GM21723 (cell line): ENCODE measurements at regions not wholly inside any gene's neighbourhood (a gene's known extent, or its start where the extent isn't known, plus 50 kb on each side); places are given as distances from the start of the nearest gene placed in this dataset.

ENCODE experiments used
- ATAC-seq: cut with Tn5 transposase; IDR thresholded peaks from one replicate; pipeline ENCODE4 v1.9.1; 2021; ENCODE audit warnings: mild to moderate bottlenecking, moderate library complexity; ENCODE audit not compliant: unreplicated experiment

- ATAC-seq = no peak
These were observed 182.8 kb downstream of the FOXO1 start for GRCh38 chr13:40483601-40484000.

- no peak for ATAC-seq
These were observed 182.2 kb downstream of the FOXO1 start for GRCh38 chr13:40484101-40484800.

- ATAC-seq = no peak
These were observed 181.5 kb downstream of the FOXO1 start for GRCh38 chr13:40484974-40485373.

DNA sequence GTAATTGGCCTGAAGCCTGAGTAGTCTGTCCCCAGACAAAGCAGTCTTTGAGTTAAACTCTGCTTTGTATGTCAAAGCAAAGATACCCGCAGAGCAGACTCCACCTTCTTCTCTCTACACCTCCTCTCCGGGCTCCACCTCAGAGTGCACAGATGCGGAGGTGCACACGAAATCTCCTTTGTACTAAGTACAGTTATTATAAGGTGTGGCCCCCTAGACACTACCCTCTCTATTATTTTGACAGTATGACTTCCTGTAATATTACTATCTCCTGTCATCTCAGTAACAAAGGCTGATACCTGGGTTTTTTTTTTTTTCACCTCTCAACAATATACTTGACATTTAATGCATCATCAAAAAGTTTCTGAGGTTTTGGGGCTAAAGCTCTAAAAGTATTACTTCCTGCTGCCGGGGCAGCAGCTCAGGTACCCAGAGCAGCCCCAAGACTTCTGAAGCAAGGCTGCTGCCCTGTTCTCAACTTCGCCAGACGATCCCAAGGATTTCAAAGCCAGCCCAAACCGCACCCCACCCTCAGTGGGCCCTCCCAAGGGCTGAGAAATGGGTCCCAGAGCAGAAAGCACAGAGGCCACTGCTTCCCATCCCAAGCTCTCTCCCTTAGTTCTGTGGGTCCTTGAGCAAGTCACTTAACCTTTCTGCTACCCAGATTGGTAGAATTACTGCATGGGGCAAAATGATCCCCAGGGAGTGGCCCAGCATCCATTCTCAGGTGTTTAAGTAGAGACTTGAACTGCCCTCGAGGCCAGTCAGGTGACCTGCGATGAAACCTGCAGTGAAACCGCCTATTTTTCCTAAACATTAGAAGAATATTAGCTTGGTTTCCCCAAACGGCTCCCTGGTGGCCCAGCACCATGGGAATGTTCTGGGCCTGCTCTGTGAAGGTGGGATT, 180.6 kb downstream of the FOXO1 start:
- peak; percentile 62 for ATAC-seq

GRCh38 chr13:40486518-40487163, 179.8 kb downstream of the FOXO1 start:
- ATAC-seq = no peak

GRCh38 chr13:40488869-40489391, 177.5 kb downstream of the FOXO1 start:
- ATAC-seq = no peak

DNA sequence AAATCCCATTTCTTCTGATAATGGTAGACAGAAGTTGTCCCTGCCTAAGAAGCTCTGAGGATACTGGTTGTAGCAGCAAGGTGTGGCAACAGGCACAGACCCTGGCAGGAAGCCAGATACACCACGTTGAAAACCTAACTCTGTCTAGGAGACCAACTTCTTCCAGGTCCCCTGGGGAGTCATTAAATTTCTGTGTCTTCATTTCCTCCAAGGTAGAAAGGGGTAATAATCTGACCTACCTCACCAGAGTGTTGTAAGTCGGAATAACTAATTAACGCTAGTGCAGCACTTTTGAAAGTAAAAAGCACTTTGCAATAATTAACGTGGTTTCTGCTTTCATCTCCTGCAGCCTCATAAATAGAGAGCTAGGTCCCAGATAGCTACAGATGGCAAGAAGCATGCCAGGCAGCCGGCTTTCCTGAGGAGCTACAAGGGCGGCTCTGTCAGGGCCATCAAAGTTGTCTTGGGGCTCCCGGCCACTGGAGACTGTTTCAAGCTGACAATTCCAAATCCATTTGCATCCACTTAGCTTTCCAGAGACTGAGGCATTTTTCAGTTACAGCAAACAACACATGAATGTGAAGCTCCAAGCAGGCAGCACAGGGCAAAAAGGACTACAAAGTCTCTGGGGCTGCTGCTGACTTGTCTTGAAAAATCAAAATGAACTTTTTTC, 176.2 kb downstream of the FOXO1 start:
- ATAC-seq = no peak

GRCh38 chr13:40492511-40492910, 173.9 kb downstream of the FOXO1 start:
- no peak for ATAC-seq

DNA sequence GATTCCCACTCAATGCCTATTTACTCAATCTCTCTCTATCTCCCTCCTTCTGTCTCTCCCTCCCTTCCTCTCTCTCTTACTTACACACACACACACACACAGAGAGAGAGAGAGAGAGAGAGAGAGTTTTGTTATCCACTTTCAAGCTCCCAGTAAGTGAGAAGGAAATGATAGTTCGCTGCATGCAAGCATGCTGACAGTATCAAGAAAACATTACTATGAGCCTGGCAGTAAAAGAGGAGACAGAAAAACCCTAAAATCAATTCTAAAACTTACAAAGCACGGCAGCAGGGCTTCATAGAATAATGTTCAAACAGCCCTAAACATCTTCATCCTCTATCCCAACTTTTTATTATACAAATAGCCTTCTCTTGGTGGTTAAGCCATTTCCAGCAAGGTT, 171.9 kb downstream of the FOXO1 start:
- ATAC-seq = no peak

- ATAC-seq = no peak
These were observed 171.4 kb downstream of the FOXO1 start for GRCh38 chr13:40494946-40495620.

GRCh38 chr13:40495621-40496001, 170.8 kb downstream of the FOXO1 start:
- ATAC-seq = no peak

- ATAC-seq = no peak
These were observed 170.2 kb downstream of the FOXO1 start for GRCh38 chr13:40496035-40496810.

GRCh38 chr13:40498461-40498860, 168.0 kb downstream of the FOXO1 start:
- ATAC-seq = no peak

DNA sequence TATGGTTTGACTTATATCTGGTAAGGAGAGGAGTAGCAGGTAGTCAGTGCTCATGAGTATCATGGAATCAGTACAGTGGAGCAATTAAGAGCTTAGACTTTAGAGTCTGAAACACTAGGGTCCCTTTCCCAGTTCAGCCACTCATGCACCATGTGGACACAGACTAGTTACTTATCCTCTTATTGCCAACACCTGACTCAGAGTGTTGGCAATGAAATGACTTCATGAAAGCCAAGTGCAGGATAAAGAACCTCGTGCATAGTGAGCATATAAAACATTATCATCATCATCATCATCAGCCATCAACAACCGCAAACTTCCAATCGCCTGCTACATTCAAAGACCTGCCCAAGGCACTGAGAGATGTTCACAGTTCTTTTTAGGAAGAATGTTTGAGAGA, 164.2 kb downstream of the FOXO1 start:
- no peak for ATAC-seq

GRCh38 chr13:40503011-40503410, 163.4 kb downstream of the FOXO1 start:
- ATAC-seq = no peak

- ATAC-seq = no peak
These were observed 162.4 kb downstream of the FOXO1 start for GRCh38 chr13:40503966-40504591.

DNA sequence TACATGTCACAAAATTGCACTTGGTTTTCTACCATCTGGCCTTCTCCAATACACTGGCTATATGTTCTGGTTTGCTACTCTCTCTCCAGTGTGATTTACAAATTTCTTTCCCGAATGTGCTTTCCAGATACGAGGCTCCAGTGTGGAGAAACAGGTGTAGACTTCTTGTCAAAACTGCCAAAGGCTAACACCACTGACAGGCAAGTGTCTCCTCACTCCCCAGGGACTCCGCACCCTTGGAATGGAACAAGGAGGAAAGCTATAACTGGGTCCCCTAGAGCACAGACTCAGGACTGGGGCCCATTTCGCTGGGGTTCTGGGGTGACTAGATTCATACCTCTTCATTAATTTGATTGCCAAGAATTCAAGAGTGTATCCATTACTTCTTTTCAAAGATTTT, 161.8 kb downstream of the FOXO1 start:
- ATAC-seq = no peak

DNA sequence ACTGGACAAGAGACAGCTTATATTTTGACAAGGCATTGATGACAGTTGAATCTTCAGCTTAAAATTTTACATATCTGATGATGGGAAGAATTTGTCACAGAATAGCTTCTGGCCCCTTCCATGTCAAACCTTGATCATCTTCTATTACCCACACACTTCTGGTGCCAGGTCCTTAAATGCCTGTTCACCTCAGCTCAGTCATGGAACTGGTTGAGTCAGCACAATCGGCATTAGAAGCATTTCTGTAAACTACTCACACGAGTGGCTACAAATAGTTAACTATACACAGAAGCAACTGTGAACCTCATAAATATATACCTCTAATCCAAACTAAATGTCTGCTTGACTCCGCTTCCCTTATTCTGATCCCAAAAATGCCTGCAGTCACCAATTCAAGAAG, 161.2 kb downstream of the FOXO1 start:
- no peak for ATAC-seq
